AG04450 (cell line): ENCODE measurements at regions not wholly inside any gene's neighbourhood (a gene's known extent, or its start where the extent isn't known, plus 50 kb on each side); places are given as distances from the start of the nearest gene placed in this dataset.

Source experiments
- CTCF ChIA-PET: fragments of 300-600, 350-600 bp; formaldehyde crosslinking; extraction: SDS; loops from one replicate; lab custom pipeline; 2022; ENCODE audit warnings: antibody characterized with exemption, inconsistent platforms; lab: Charles Lee
- POLR2A ChIA-PET: fragments of 350-600 bp; formaldehyde crosslinking; extraction: SDS; loops from one replicate; lab custom pipeline; 2021; ENCODE audit warnings: antibody characterized with exemption, inconsistent platforms; lab: Yijun Ruan, JAX
- DNase-seq: peaks from one replicate; pipeline ENCODE4 v3.0.0-alpha.2; 2011; ENCODE audit warnings: low read depth, low spot score
- H3K27ac ChIP-seq: one replicate; pipeline ENCODE4 v1.5.1; 2012; ENCODE audit warnings: low read depth, low read length, control low read depth
- H3K27me3 ChIP-seq: one replicate; pipeline ENCODE4 v1.6.0; 2012; ENCODE audit warnings: low read length; ENCODE audit not compliant: control insufficient read depth, insufficient read depth
- H3K4me3 ChIP-seq: 2 replicates; pipeline ENCODE4 v1.5.1; 2011; ENCODE audit warnings: mild to moderate bottlenecking, low read depth, low read length, control low read depth
- H3K9me3 ChIP-seq: 2 replicates; pipeline ENCODE4 v1.5.1; 2012; ENCODE audit warnings: low read length; ENCODE audit not compliant: control insufficient read depth, insufficient read depth
- CTCF ChIP-seq: IDR thresholded peaks from 2 replicates; pipeline ENCODE4 v1.5.1; 2011; ENCODE audit warnings: low read depth, low read length, control low read depth, inconsistent platforms

DNA sequence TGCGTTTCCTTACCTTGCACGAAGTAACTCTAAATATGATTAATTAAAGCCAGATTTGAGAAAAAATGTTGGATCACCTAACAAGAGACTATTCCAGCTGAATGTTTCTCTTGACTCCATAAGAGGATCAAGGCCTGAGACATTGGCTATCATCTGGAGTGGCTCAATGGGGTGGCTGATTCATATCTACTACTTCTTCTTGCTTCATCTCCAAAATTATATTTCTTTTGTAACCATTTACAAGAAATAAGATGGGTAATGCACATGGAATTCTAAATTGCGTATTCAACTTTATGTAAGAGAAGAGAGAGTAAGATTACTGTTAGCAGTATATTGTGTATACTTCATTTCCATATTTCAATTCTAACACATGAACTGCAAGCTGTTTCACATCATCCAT, 819.0 kb upstream of the EYS start:
- no peak for TF ChIP-seq CTCF
- no peak for DNase-seq
- no peak overlapping the region for H3K27ac ChIP-seq
- H3K4me3 ChIP-seq: no peak overlapping the region
- CTCF ChIA-PET: interaction anchor here (0.6 kb wide), 1 partner anchor 109 kb away, joined by 3 read pairs; no protein-coding TSS in a partner anchor
- H3K9me3 ChIP-seq: no peaks in the 10 kb centered on the region
- POLR2A ChIA-PET: no interaction called here
- H3K27me3 ChIP-seq: no peaks in the 10 kb centered on the region

- H3K4me3 ChIP-seq: no peak overlapping the region
- no peak for DNase-seq
- POLR2A ChIA-PET: no interaction called here
- no peaks in the 10 kb centered on the region for H3K27me3 ChIP-seq
- CTCF ChIA-PET: interaction anchor here (2.0 kb wide), 1 partner anchor 26 kb away, joined by 4 read pairs; no protein-coding TSS in a partner anchor
- H3K9me3 ChIP-seq: no peaks in the 10 kb centered on the region
- no peak for TF ChIP-seq CTCF
- no peak overlapping the region for H3K27ac ChIP-seq
These were observed 815.8 kb upstream of the EYS start for GRCh38 chr6:66522864-66523263.

DNA sequence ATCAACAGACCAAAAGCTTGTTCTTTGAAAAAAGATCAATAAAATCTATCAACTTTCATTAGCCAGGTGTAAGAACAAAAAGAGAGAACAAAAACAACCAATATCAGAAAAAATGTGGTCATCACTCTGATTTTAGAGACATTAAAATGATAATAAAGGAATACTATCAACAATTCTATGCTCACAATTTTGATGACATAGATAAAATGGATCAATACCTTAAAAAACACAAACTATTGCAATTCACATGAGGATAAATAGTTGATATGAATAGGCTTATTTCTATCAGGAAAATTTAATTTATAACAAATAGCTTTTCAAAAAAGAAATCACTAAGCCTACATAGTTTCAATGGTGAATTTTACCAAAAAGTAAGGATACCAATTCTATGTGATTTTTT, 809.4 kb upstream of the EYS start:
- no peaks in the 10 kb centered on the region for H3K9me3 ChIP-seq
- no peak overlapping the region for H3K4me3 ChIP-seq
- no peak overlapping the region for H3K27ac ChIP-seq
- ChIA-PET POLR2A (no interaction called here), CTCF (no interaction called here)
- no peak for DNase-seq
- TF ChIP-seq CTCF: no peak
- no peaks in the 10 kb centered on the region for H3K27me3 ChIP-seq

DNA sequence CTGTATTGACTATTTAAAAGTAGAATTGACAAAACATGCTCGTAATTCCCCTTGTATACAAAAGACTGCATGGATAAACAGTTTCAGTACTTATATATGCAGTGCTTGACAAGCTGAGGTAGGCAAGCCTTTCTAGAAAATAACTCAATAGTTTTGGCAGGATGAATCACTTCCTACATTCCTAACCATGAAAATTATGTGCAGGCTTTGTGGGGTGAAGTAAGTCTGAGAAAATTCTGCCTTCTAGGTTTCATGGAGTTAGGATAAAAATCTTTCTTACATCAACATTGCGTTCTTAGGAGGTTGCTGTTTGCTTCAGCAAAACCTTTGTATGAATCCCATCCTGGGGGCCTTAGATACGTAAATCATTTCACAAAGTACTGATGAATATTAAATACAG, 801.4 kb upstream of the EYS start:
- POLR2A ChIA-PET: no interaction called here
- H3K27ac ChIP-seq: no peak overlapping the region
- DNase-seq: peak; percentile 58
- no peaks in the 10 kb centered on the region for H3K27me3 ChIP-seq
- TF ChIP-seq CTCF: no peak
- H3K4me3 ChIP-seq: no peak overlapping the region
- CTCF ChIA-PET: no interaction called here
- no peaks in the 10 kb centered on the region for H3K9me3 ChIP-seq

- no peak for DNase-seq
- ChIA-PET CTCF (no interaction called here), POLR2A (no interaction called here)
- Histone ChIP-seq H3K9me3 (no peaks in the 10 kb centered on the region), H3K27me3 (no peaks in the 10 kb centered on the region), H3K4me3 (no peak overlapping the region), H3K27ac (no peak overlapping the region)
- no peak for TF ChIP-seq CTCF
These were observed 792.8 kb upstream of the EYS start for GRCh38 chr6:66499851-66500250.
